ENCODE measurements at regions not wholly inside any gene's neighbourhood (a gene's known extent, or its start where the extent isn't known, plus 50 kb on each side); places are given as distances from the start of the nearest gene placed in this dataset.

GRCh38 chr5:158175934-158176481, 317.1 kb upstream of the CLINT1 start:
- DNase-seq: no peak

GRCh38 chr5:158174918-158175851, 316.2 kb upstream of the CLINT1 start:
- DNase-seq: peak; percentile 86

GRCh38 chr5:158174026-158174425, 315.1 kb upstream of the CLINT1 start:
- no peak for DNase-seq

GRCh38 chr5:158172005-158172404, 313.1 kb upstream of the CLINT1 start:
- no peak for DNase-seq

GRCh38 chr5:158170534-158170933, 311.6 kb upstream of the CLINT1 start:
- DNase-seq: no peak

DNA sequence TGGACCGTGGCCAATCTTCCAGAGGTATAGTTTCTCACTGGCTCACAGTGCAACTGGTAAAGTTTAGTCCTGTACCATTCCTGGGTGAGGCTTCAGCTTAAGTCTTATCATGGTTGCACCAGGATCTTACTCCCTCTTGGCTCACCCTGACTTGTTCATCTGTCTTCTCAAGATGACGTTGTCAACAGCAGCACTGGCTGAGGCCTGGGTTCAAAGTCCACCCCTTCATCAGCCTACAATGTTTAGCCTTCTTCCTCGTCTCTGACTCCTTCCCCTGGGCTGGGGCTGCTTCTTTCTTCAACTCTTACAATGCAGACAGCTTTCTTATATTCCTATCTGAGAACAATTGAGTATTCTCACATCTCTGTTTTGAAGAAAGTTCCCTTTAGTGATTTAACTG, 311.1 kb upstream of the CLINT1 start:
- DNase-seq: no peak

DNA sequence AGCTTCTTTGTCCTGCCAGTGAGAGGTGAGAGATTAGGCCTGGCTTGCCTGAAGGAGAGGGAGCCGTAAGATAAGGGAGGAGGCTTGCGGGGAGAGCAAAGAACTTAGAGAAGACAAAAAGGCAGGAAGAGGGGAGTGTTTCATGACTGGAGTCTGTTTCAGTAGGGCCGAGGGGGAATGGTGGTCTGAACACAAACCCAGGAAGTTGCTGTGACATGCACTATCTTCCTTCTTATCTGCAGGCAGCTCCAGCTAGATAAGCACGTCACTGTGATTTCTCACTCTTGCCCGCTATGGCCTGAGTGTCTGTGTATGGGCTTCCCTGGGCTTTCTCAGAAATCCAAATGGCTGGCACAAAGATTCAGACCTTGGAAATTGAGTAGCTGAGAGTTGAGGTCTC, 307.5 kb upstream of the CLINT1 start:
- DNase-seq: no peak

- DNase-seq: no peak
Observed at GRCh38 chr5:158165647-158166046, 306.7 kb upstream of the CLINT1 start.

DNA sequence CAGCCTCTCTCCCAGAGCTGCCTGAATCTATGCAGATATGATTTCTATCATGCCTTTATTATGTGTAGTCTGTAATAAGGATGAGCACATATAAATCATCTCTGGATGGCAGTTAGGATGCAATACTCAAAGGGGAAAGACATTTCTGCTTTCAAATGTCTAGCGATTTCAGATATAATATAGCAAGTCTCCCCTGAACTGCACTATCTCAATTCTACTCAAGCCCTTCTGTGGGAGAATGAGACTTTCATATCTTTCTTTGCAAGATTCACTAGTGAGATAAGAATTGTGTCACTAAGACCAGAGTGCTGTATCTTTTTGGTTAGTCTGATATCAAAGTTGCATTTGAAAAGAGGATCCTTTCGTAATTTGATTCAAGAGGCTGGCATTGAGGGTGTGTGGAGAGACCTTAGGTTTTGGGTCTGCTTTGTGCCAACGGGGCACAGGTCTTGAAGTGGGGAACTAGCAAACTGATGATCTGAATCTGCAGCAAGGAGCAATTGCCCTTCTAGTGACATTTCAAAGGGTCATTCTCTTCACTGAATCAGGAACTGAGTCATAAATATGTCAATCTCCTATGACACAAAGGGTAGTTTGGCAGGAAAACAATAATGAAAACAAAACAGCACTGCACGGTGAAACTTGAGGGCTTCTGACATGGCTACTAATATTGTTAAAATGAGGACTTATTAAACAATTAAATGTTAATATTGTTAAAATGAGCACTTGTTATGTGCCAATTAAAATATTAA, 305.5 kb upstream of the CLINT1 start:
- DNase-seq: no peak

DNA sequence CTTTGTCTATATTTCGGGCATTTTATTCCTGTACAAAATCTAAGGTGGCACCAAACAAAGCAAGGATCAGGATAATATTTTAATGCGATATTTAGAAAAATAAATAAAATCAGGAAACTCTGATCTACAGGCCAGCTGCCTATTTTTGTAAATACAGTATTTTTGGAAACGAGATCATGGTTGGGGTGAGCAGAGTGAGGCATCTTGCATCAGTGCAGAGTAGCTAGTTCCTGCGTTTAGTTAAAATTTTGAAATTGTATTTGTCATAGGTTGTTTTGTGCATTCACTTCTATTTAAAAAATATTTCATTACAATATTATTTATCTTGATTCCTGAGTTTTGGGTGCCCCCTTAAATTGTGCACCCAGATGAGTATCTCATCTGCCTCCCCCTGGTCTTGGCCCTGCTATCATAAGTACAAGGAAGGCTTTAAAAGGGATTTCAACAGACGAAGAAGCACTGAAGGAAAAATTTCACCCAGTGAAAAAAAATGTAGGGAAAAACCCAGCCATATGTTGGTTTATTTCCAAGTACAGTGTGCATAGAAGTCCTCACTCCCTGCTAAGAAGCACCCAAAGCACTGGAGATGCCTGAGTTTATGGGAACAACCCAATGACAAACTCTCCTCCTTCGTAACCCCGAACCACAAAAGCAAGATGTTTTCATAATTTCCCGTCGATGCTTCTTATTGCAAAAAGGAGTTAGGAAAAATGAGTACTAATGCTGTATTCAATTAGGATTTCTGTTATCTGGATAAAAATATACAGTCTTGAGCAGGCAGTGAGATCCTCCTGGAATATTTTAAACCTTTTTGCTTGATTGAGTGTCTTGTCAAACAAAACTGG, 304.7 kb upstream of the CLINT1 start:
- DNase-seq: peak; percentile 12

DNA sequence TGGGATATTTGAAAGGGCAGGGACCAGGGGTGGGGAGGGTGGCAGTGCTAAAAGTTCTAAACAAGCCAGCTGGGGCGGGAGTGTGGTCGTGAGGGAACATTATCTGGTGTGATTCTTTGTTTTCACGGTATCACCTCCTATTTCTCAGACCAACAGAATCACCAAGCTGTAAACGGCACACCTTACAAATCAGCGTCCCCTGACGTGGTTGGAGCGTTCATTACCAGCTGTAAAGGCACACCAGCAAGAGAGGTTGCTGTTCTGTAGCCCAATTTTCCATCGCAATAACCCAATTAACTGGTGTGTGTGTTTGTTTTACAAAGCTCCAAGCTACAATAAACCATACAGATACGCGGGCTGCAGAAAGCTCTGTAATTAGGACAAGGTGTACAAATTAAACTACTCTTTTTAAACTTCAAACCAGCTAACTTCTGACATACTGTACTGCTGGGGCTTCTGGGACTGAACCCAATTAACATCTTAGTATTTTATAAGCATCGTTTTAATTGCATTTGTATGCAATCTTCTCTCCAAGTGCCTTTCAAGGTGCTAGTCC, 303.6 kb upstream of the CLINT1 start:
- DNase-seq: peak; percentile 40

DNA sequence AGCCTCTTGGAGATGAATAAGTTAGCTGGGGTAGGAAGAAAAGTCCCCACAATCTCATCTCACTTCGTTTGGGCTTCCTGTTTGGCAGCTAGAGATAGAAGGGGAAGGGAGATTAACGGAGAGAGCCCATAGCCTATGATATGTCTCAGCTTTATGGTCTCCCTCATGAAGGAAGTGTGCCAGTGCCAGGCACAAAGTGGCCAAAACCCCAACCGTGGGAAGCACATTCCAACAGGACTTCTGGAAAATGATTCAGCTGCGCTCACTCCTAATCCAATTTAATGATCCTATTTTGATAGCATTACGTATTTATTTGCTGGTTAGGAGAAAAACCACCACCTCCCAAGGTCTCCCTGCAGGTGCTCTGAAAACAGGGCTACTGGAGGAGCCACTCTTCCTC, 303.1 kb upstream of the CLINT1 start:
- peak; percentile 61 for DNase-seq

GRCh38 chr5:158159621-158160020, 300.7 kb upstream of the CLINT1 start:
- DNase-seq: no peak

DNA sequence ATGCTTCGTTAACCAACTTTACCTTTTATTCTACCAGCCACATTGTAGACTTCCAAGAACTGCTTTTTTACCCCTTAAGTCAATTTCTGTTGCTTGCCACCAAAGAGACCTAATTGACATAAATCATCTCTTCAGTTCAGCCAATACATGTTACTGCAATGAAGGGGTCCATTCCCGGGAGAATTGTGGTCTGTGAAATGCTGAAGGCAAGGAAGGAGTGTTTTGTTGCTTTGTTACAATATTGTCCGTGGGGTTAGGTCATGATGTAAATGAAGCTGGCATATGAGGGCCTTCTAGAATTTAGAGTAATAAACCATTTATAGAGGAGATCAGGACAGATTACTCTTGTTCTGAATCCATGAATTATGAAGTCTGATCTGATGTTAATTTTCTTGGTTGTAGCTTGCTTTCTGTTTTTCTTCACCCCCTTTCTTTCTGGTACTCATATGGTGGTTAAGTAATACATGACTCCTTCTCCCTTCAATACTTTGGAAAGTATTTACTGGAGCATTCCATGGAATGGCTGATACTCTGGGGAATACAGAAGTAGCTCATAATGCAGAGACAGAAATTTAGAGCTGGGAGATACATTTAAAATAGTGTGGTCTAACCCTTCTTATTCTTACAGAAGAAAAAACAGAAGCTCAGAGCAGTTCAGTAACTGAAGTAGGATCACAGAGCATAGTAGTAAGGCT, 297.0 kb upstream of the CLINT1 start:
- DNase-seq: no peak

DNA sequence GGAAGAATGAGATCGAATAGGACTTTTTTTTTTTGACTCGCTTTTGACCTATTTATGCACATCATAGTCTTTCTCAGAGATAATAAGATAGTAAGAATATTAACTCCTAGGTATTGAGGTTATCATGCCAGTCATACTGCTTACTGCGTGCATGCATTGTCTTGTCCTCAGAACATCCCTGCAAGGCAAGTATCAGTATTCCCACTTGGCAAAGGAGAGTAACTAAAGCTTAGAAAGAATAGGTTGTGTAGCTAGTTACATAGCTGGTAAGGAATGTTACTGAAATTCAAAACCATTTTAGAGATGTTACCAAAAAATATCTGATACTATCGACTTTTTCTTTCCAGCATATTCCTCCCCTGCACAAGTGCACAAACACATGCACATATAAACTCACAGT, 296.1 kb upstream of the CLINT1 start:
- DNase-seq: no peak

- DNase-seq: no peak
Observed at GRCh38 chr5:158154226-158155005, 295.5 kb upstream of the CLINT1 start.

DNA sequence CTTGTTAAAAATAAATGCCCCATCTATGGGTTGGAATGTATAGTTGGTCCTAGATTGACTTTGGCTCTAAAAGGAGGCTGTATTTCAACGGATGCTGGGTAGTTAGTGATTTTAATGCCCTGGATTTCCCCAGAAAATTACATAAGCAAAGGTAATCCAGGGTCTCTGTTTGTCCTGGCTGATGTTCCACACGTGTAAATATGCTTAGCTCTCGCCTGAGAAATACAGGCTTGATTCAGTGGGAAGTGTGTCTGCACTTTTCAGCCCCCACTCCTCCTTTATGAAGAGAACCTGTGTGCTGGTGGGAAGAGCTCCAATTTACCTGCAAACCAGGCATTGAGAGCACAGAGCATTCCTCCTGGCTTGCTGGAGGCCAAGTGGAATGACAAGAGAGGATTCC, 294.6 kb upstream of the CLINT1 start:
- no peak for DNase-seq

GRCh38 chr5:158152136-158152535, 293.2 kb upstream of the CLINT1 start:
- DNase-seq: no peak

DNA sequence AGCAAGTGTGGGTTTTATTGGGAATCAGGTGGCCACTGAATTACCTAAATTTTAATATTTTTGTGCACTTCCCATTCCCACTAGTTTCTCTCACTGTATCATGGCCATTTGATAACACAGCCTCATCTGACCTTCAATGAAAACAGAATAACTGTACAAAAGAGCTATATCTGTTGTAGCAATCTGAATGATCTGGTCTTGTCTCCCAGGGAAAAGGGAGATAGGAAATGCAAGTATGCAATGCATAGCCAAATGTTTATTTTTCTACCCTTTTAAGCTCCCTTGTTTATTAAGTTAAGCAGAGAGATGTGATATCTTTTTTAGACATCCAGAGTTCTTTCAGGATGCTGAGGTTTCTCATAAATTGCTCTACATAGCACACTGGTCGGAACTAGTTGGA, 288.3 kb upstream of the CLINT1 start:
- no peak for DNase-seq

- DNase-seq: no peak
Observed at GRCh38 chr5:158145827-158146226, 286.9 kb upstream of the CLINT1 start.

- DNase-seq: no peak
Observed at GRCh38 chr5:158143081-158143480, 284.1 kb upstream of the CLINT1 start.
